A673 (cell line): ENCODE measurements at regions not wholly inside any gene's neighbourhood (a gene's known extent, or its start where the extent isn't known, plus 50 kb on each side); places are given as distances from the start of the nearest gene placed in this dataset.

Source experiments
- CTCF ChIP-seq: fragments of 300-800, 200-600 bp; sonication (generic); conservative IDR thresholded peaks from 2 replicates; pipeline ENCODE4 v1.5.1; 2017; ENCODE audit warnings: low read depth, mild to moderate bottlenecking, antibody characterized with exemption, low read length, moderate library complexity, mixed read lengths
- EZH2 ChIP-seq: fragments of 200-600 bp; sonication (generic); IDR thresholded peaks from 2 replicates; pipeline ENCODE4 v1.6.1; 2017; ENCODE audit warnings: borderline replicate concordance, low read depth, mild to moderate bottlenecking, mixed read lengths, antibody characterized with exemption, low read length; ENCODE audit not compliant: poor library complexity, severe bottlenecking

- no peak for TF ChIP-seq CTCF
- no peak for TF ChIP-seq EZH2
These were observed 237.3 kb upstream of the GRID2 start for GRCh38 chr4:92066485-92066884.
